ENCODE measurements at regions not wholly inside any gene's neighbourhood (a gene's known extent, or its start where the extent isn't known, plus 50 kb on each side); places are given as distances from the start of the nearest gene placed in this dataset.

DNA sequence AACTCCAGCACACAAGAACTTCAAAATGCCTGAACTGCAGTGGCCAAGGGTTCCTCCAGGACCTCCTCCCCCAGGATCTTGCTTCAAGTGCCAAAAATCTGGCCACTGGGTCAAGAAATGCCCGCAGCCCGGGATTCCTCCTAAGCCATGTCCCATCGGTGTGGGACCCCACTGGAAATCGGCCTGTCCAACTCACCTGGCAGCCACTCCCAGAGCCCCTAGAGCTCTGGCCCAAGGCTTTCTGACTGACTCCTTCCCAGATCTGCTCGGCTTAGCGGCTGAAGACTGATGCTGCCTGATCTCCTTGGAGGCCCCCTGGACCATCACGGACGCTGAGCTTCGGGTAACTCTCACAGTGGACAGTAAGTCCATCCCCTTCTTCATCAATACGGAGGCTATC, 306.4 kb downstream of the RBM43 start:
- DNase-seq: no peak

- no peak for DNase-seq
Measured at GRCh38 chr2:150946831-150947230, 314.8 kb downstream of the RBM43 start.

DNA sequence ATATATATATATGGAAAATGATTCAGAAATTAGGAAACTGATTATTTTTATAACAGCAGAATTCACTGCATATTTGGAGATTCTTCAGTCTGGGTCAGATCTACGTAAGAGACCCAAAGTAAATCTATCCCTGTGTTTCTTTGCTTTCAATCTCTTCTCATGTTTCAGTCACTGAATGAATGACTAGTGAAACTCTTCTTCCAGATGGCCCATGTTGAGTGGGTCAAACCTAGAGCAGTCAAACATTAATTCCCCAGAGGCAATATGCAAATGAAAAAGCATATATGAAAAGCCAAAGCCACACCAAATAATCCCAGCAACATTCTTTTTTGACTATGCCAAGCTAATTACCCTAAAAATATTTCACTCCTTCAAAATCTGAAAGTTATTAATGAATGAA, 317.3 kb downstream of the RBM43 start:
- DNase-seq: no peak

GRCh38 chr2:150939087-150939486, 322.6 kb downstream of the RBM43 start:
- no peak for DNase-seq

DNA sequence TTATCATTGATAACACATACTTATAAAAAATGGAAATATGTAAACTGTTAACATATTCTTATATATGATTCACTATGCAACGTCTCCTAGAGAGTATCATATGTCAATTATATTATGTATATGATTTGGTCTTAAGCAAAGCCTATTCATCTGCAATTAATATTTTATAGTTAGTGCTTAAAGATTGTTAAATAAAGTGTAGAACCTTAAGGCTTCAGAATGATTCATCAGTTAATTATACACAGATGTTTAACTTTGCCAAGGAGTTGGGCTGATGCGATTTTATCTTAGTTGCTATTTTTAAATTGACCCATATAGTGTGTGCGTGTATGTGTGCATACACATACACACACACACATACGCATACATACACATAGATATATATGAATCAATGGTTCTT, 323.1 kb downstream of the RBM43 start:
- no peak for DNase-seq

- no peak for DNase-seq
Measured at GRCh38 chr2:150937030-150937429, 324.6 kb downstream of the RBM43 start.

DNA sequence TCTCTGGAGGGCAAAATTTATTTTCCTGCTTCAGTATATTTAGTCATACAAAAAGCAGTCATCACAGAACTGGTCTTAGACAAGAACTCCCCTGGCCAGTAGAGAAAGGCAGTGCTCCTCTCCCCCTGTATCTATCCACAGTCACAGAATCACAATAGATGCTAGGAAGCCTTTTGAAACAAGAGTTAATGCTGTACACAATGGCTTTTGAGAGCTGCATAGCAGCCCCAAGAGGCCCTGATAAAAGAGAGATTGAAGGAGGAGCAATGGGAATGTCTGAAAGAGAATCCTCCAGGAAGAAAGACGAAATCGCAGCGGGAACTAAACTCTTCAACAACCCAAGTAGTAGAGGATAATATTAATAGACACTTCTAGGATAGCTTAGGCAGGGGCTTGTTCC, 330.2 kb downstream of the RBM43 start:
- DNase-seq: no peak

- DNase-seq: no peak
Measured at GRCh38 chr2:150925611-150926010, 336.1 kb downstream of the RBM43 start.

GRCh38 chr2:150924878-150925277, 336.8 kb downstream of the RBM43 start:
- no peak for DNase-seq

GRCh38 chr2:150919901-150920300, 341.8 kb downstream of the RBM43 start:
- no peak for DNase-seq

- DNase-seq: no peak
Measured at GRCh38 chr2:150917961-150918713, 343.5 kb downstream of the RBM43 start.

DNA sequence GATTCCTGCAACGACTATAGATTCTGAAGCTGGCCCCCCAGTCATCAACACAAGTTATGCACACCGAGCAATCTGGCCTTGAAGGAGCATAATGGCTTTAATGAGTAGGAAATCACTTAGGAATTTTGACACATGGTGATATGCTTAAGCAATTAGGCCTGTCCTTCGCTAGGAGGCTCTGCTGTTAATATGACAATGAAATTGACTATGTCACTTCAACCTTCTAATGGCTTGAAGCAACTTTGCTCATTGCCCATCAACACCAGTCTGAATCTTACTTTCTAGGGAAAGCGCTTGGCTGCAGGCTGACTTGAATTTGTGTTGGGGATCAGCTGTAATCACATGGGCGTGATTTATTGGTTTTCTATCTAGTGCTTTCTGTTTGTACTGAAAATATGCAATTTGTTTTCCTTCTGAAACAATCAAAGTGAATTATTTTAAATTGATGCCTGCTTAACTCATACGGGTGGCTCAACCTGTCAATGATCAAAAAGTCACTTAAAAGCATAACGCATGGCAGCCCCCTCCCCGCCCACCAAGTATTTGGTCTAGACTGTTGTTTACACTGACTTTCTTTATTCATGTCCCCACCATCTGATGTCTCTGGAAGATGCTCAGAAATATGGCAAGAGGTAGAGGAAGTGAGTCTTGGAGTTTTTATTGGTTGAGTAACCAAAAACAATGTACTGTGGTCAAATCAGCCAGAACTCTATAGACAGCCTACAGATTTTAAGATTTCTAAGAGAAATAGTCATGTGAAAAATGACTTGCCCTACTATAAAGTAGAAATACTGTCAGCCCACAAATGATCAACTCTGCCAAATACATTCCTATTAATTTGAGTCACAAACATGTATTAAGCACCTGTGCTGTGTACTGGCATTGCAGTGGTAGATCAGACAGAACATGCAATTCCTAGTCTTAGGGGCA, 344.9 kb downstream of the RBM43 start:
- no peak for DNase-seq

GRCh38 chr2:150911766-150912280, 349.8 kb downstream of the RBM43 start:
- no peak for DNase-seq

DNA sequence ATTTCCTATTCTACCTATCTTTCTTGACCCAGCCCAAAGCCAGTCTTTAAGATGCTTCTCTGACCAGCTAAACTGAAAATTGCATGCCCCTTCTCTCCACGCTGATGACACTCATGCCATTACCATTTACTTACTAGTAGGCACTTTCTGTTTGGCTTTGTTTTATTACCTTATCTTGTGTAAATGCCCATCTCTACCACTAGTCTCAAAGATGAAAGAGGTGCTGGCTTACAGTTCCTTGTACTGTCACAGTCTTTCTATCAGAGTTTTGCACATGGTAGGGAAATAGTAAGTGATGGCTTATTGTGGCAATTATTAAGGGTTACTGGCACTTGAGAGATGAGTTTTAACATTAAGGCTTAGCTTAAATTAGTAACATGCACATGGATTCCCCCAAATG, 352.1 kb downstream of the RBM43 start:
- DNase-seq: no peak

GRCh38 chr2:150909090-150909489, 352.6 kb downstream of the RBM43 start:
- DNase-seq: no peak

- no peak for DNase-seq
Measured at GRCh38 chr2:150907466-150907865, 354.2 kb downstream of the RBM43 start.

GRCh38 chr2:150903461-150903860, 358.2 kb downstream of the RBM43 start:
- DNase-seq: no peak

- no peak for DNase-seq
Measured at GRCh38 chr2:150903055-150903454, 358.6 kb downstream of the RBM43 start.

GRCh38 chr2:150900913-150901312, 360.8 kb downstream of the RBM43 start:
- DNase-seq: no peak

DNA sequence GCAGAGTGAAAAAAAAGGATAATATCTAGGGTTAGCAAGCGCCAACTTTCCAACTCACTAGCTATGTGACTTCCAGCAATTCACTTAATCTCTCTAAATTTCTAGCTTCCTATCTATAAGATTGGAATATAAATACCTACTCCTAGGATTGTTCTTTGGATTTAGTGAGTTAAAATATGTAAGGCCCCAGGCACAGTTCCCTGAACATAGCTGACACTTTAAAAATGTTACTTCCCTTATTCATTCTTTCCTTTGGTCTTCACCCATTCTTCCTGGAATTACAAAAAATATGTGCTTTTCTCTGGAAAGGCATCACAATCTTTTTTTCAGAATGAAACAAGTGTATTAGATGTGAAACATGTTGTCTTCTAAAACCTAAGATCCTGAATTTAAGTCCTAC, 365.7 kb downstream of the RBM43 start:
- no peak for DNase-seq

- DNase-seq: no peak
Measured at GRCh38 chr2:150889141-150889540, 372.5 kb downstream of the RBM43 start.

DNA sequence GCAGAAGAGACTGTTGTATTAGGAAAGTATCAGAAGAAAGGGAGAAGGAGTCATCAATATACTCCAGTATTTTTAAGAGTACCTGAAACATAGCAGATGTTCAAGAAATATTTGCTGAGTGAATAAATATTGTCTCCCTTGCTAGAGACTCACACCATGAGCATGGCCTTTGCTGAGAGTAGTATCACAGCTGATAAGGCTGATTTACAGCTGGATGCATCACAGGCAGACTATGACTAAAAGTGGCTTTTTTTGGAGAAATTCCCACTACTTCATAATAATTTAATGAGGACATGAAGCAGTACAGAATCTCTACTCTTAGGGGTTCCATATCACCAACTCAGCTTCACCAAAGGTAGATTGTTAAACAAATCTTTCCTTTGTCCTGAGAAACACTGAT, 373.3 kb downstream of the RBM43 start:
- no peak for DNase-seq

GRCh38 chr2:150887926-150888325, 373.7 kb downstream of the RBM43 start:
- DNase-seq: no peak

- DNase-seq: no peak
Measured at GRCh38 chr2:150885774-150886386, 375.8 kb downstream of the RBM43 start.
